ENCODE measurements at regions not wholly inside any gene's neighbourhood (a gene's known extent, or its start where the extent isn't known, plus 50 kb on each side); places are given as distances from the start of the nearest gene placed in this dataset.

DNA sequence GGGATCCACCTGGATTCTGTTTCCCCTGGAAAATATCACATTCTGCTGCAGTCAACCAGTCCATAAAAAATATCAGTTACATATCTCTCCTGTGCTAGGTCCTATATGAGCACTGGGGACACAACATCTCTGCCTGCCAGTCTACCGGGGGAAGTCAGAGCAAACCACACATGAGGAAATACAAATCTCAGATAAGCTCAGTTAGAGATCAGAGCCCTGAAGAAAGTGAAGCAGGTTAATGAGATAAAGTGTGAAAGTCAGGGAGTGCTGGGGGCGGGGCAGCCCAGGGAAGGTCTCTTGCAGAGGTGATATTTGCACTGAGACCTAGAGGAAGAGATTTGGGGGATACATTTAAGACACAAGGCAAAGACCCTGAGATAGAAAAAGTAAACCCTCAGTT, 67.8 kb upstream of the SLC1A1 start:
- no peak for DNase-seq (ENCODE audit: insufficient read length, low spot score)
- FAIRE-seq = no peak
- TF ChIP-seq CTCF (IDR thresholded peaks at IDR 0.05; ENCODE audit: insufficient read depth, missing control alignments) = no peak

- TF ChIP-seq CTCF (IDR thresholded peaks at IDR 0.05; ENCODE audit: insufficient read depth, missing control alignments) = no peak
- DNase-seq (ENCODE audit: insufficient read length, low spot score) (no peak), FAIRE-seq (no peak)
Measured at GRCh38 chr9:4421847-4422246, 68.4 kb upstream of the SLC1A1 start.

DNA sequence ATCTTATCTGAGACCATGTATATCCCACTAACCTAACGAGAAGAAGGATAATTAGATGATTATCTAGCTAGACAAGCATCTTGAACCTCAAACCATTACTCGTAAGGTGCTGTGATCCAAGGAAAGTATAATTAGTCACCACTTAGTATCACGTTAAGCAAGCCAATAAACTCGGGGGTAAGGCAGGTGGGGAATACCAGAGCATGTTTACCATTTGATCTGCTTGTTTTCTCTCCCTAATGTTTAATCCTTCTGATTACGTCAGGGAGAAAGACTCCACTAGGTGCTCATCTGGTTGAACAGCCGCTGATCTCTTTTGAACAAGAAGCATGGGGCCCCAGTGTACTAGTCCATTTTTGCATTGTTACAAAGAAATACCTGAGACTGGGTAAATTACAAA, 69.9 kb upstream of the SLC1A1 start:
- no peak for TF ChIP-seq CTCF (IDR thresholded peaks at IDR 0.05; ENCODE audit: insufficient read depth, missing control alignments)
- no peak for FAIRE-seq
- no peak for DNase-seq (ENCODE audit: insufficient read length, low spot score)

- FAIRE-seq (no peak), DNase-seq (ENCODE audit: insufficient read length, low spot score) (no peak)
Measured at GRCh38 chr9:4417578-4418325, 72.5 kb upstream of the SLC1A1 start.

GRCh38 chr9:4416467-4416866, 73.8 kb upstream of the SLC1A1 start:
- no peak for DNase-seq (ENCODE audit: insufficient read length, low spot score)
- no peak for FAIRE-seq
- no peak for TF ChIP-seq CTCF (IDR thresholded peaks at IDR 0.05; ENCODE audit: insufficient read depth, missing control alignments)

More at GRCh38 chr9:4417578-4418325, 72.5 kb upstream of the SLC1A1 start:
- TF ChIP-seq CTCF (IDR thresholded peaks at IDR 0.05; ENCODE audit: insufficient read depth, missing control alignments) = no peak

DNA sequence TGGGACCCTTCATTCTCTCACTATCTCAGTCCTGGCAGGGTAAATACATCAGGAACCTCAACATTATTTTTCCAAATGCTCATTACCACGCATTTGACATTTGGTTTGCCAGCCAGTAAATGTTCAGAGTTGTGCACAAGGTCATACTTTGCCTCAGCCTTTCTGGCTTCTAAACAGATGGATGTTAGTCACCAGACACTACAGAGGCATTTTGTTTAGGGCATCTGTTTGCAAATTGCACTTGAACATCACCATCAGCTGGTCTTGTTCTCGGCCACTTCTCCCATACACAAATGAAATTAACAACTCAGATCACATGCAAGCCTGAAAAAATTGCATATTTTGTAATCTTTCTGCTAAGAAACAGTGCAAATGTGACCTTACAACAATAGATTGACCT, 75.0 kb upstream of the SLC1A1 start:
- DNase-seq (ENCODE audit: insufficient read length, low spot score) (no peak), FAIRE-seq (no peak)
- no peak for TF ChIP-seq CTCF (IDR thresholded peaks at IDR 0.05; ENCODE audit: insufficient read depth, missing control alignments)

DNA sequence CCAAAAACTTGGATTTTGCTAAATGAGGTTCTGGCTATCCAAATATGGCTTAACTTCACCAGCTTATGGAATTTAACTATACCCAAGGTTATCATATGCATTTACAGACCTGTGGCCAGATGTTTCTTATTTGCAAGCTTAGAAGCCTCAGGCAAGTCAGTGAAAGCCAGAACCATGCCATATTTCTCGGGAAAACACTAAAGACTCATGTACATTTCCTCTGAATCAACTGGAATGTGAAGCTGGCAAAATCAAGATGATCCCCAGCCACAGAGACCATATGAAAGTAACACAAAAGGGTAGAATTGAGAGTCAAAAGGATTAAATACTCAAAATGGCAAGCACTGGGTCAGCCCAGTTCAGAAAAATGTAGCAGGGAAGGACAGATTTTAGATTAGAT, 76.4 kb upstream of the SLC1A1 start:
- no peak for TF ChIP-seq CTCF (IDR thresholded peaks at IDR 0.05; ENCODE audit: insufficient read depth, missing control alignments)
- no peak for DNase-seq (ENCODE audit: insufficient read length, low spot score)
- FAIRE-seq = no peak

All from D721Med (cell line).